HFF-Myc (cell line): ENCODE measurements at regions not wholly inside any gene's neighbourhood (a gene's known extent, or its start where the extent isn't known, plus 50 kb on each side); places are given as distances from the start of the nearest gene placed in this dataset.

Experiments used
- DNase-seq: peaks from one replicate; pipeline ENCODE4 v3.0.0-alpha.2; 2011; ENCODE audit warnings: low read depth; ENCODE audit errors: extremely low read depth
- H3K4me3 ChIP-seq: replicated peaks from 2 replicates; pipeline ENCODE4 v1.5.1; 2011; ENCODE audit warnings: low read depth, mild to moderate bottlenecking, control low read depth, low read length
- CTCF ChIP-seq: IDR thresholded peaks from 2 replicates; pipeline ENCODE4 v1.5.1; 2012; ENCODE audit warnings: mild to moderate bottlenecking, low read depth, low read length, control low read depth; ENCODE audit errors: missing control alignments

- no peak for DNase-seq
- H3K4me3 ChIP-seq: no peak overlapping the region
- TF ChIP-seq CTCF: no peak
Observed at GRCh38 chr1:82625537-82625936, 824.8 kb downstream of the ADGRL2 start.

- no peak for DNase-seq
- TF ChIP-seq CTCF: no peak
- no peak overlapping the region for H3K4me3 ChIP-seq
Observed at GRCh38 chr1:82621076-82621475, 820.3 kb downstream of the ADGRL2 start.

- TF ChIP-seq CTCF: no peak
- no peak overlapping the region for H3K4me3 ChIP-seq
- no peak for DNase-seq
Observed at GRCh38 chr1:82614090-82614489, 813.4 kb downstream of the ADGRL2 start.

GRCh38 chr1:82612986-82613385 is 812.3 kb downstream of the ADGRL2 start:
- DNase-seq: no peak
- H3K4me3 ChIP-seq: no peak overlapping the region
- no peak for TF ChIP-seq CTCF

GRCh38 chr1:82606546-82606945 is 805.8 kb downstream of the ADGRL2 start:
- TF ChIP-seq CTCF: no peak
- no peak for DNase-seq
- H3K4me3 ChIP-seq: no peak overlapping the region

GRCh38 chr1:82604524-82604923 is 803.8 kb downstream of the ADGRL2 start:
- no peak for DNase-seq
- no peak overlapping the region for H3K4me3 ChIP-seq
- no peak for TF ChIP-seq CTCF

GRCh38 chr1:82600314-82600713 is 799.6 kb downstream of the ADGRL2 start:
- TF ChIP-seq CTCF: no peak
- no peak for DNase-seq
- no peak overlapping the region for H3K4me3 ChIP-seq
